GM10266 (cell line): ENCODE measurements at regions not wholly inside any gene's neighbourhood (a gene's known extent, or its start where the extent isn't known, plus 50 kb on each side); places are given as distances from the start of the nearest gene placed in this dataset.
"Not testable (repeated sequence)": the region's sequence is repeated elsewhere in the genome, so short reads cannot be mapped to it uniquely, and the experiment has no call there.

Experiments
- DNase-seq: peaks from one replicate; pipeline ENCODE4 v3.0.0; 2012; ENCODE audit errors: extremely low spot score
- TF ChIP-seq, protein P1 (sequence below): IDR thresholded peaks from 2 replicates; pipeline ENCODE4 v1.5.1; 2012; ENCODE audit warnings: mild to moderate bottlenecking, low read depth; ENCODE audit not compliant: control insufficient read depth, insufficient read depth; ENCODE audit errors: missing control alignments

DNA sequence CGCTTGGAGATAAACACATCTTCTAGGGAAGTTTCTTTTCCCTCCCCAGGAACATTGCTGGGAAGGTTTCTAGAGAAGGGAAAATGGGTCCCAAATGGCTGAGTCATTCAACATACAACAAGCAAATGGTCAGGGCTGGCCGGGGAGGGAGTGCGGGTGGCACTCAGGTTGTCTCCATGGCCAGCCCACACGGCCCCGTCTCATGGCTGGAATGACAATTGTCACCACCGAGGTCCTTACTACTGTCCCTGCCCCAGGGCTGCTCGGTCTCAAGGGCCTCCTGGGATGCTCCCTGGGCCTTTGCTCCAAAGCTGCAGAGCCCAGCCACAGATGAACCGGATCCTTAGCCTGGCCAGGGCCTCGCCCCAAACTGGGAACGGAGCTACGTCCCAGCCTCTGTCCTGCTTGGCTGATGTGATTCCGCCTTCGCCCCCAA, 121.9 kb downstream of the FGF18 start:
- DNase-seq: no peak
- TF ChIP-seq, protein P1, sequence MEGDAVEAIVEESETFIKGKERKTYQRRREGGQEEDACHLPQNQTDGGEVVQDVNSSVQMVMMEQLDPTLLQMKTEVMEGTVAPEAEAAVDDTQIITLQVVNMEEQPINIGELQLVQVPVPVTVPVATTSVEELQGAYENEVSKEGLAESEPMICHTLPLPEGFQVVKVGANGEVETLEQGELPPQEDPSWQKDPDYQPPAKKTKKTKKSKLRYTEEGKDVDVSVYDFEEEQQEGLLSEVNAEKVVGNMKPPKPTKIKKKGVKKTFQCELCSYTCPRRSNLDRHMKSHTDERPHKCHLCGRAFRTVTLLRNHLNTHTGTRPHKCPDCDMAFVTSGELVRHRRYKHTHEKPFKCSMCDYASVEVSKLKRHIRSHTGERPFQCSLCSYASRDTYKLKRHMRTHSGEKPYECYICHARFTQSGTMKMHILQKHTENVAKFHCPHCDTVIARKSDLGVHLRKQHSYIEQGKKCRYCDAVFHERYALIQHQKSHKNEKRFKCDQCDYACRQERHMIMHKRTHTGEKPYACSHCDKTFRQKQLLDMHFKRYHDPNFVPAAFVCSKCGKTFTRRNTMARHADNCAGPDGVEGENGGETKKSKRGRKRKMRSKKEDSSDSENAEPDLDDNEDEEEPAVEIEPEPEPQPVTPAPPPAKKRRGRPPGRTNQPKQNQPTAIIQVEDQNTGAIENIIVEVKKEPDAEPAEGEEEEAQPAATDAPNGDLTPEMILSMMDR: no peak

DNA sequence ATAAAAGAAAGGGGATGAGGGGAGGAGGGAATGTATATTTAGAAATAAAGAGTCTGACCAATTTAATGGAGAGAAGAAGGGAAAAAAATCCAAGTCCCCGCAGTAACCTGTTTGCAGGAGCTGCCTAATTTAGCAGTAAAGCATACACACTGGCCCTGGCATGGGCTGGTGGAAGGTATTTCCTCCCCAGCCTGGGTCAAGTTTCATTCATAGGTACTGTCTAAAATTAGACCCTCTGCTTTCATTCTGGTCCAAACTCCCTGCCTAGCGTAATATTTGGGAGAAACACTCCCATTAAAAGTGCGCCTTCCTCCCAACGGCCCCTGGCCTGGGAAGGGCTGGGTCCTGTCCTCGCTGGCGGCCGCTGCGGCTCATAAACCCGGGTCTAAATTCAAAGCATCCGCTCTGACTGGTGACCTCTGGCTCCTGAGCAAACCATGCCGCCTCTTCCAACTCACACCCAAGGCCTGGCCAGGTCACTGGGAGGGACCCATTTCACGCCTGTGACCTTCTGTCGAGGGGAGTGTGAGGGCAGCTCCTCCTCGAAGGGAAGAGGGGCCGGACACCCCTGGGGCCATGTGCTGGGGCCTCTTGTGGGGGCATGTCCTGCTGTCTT, 123.2 kb downstream of the FGF18 start:
- TF ChIP-seq, protein P1: no peak
- DNase-seq: no peak

DNA sequence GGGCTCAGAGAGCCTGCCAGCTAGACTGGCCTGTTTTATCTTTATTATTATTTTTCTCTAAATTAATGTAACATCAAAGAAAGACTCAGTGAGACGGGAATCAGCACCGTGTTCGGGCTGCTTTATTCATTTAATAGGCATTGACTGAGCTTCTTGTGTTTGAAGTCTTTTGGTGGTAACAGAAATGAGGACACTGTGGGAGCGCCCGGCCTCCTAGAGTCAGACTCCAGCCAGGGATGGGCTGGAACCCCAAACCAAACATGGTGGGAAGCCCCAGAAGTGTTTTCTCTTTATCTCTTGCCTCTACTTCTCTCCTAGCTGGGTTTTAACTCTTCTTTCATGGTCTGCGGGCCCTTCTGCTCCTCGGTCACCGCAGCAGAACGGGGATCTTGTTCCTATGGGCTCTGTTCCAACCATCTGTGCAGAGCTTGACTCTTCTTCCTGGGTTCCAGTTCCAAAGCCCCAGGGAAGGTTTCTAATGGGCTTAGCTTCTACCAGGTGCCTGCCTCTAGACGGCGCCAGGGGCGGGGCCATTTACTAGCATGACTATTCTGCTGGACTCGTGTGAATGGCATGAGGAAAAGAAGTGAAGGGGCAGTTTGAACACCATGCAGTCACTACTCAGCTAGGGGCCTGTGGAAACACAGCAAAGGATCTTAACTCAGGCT, 123.8 kb downstream of the FGF18 start:
- TF ChIP-seq, protein P1: no peak

DNA sequence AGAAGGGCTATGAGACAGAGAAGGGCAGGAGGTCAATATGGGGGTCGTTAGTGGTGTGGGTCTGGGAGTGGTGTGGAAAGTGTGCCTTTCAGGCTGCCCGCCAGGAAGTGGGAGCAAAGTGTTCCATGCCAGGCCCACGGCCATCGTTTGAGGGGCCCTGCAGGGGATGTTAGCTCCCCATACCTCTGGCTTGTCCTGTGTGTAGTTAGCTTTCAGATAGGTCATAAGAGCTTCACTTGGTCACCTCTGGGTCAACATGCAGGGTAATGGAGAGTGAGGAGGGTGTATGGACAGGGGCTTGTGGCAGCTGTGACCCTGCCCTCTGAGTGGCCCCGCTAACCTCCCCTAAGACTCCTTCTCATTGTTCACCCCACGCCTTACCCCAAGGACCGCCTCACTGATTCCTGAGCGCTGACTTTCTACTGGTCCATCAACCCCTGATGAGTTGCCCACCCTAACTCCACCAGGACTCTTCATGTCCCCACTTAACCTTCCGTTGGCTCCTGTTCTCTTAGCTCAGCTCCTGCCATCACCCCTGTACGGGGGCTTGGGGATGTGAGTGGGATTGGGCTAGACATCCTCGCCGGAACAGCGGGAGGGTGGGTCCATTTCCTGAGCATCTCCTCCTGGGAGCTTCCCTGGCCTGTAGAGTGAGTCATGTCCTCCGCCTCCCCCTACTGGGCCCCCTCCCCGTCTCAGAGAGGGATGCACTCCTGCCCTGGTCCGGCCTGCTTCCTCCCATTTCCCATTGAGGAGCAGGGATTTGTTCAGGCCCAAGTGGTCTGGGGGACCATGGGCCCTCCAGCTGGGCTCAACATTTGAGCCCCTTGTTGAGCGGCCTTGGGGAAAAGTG, 125.7 kb downstream of the FGF18 start:
- TF ChIP-seq, protein P1: no peak
- DNase-seq: no peak

More for the DNA sequence above, 123.8 kb downstream of the FGF18 start:
- no peak for DNase-seq

DNA sequence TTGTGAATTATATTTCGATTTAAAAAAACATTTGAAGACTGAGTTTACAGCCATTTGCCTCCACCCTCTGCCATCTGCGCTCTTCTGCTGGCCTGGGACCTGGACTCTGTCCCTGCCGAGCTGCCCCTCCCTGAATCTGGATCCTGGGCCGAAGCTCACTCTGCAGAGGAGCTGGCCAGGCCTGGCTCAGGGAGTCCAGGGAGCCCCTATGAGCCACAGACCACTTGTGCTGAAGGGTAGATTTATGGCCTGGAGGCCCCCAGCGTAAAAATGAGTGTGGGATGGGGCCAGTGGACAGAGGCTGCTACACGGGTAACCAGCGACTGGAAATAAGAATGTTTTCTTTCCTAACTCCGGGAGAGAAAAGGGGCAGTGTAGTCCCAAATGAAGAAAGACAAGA, 129.8 kb downstream of the FGF18 start:
- DNase-seq: no peak
- TF ChIP-seq, protein P1: no peak

DNA sequence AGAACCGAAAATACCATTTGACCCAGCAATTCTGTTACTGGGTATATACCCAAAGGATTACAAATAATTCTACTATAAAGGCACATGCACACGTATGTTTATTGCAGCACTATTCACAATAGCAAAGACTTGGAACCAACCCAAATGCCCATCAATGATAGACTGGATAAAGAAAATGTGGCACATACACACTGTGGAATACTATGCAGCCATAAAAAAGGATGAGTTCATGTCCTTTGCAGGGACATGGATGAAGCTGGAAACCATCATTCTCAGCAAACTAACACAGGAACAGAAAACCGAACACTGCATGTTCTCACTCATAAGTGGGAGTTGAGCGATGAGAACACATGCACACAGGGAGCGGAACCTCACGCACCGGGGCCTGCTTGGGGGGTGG, 134.4 kb downstream of the FGF18 start:
- DNase-seq: not testable (repeated sequence)

DNA sequence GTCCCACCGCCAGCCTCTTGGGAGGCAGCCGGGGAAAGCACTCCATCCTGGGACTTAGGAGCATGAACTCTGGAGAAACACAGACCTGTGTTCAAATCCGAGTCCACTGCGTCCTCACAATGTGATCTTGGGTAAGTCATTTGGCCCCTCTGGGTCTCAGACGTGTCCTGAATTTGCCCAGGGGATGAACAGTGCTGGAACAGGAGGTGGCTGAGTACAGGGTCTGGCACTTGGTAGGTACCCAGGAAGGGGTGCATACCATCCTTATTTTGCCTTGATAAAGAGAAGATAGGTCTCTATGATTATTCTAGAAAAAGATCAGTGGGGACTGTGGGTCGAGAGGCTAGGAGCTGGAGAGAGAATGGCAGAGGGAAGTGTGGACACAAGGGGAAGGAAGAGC, 135.7 kb downstream of the FGF18 start:
- DNase-seq: no peak

More for the DNA sequence above, 135.7 kb downstream of the FGF18 start:
- TF ChIP-seq, protein P1: no peak
